Activated naive CD8-positive, alpha-beta T cell treated with anti-CD3 and anti-CD28 coated beads, Interleukin-2, amount 50 U/mL, for 24 hours (primary cell): ENCODE measurements at regions not wholly inside any gene's neighbourhood (a gene's known extent, or its start where the extent isn't known, plus 50 kb on each side); places are given as distances from the start of the nearest gene placed in this dataset.
"Not testable (repeated sequence)": the region's sequence is repeated elsewhere in the genome, so short reads cannot be mapped to it uniquely, and the experiment has no call there.

Source experiments
- ATAC-seq: fragments of 150-1000 bp; cut with Tn5 transposase; one replicate; pipeline ENCODE4 v1.10.0; 2021
- DNase-seq: peaks from one replicate; pipeline ENCODE4 v3.0.0; 2021
- H3K27ac Mint-ChIP-seq: one replicate; pipeline ENCODE4 v1.8.0; 2021; ENCODE audit warnings: mild to moderate bottlenecking, mixed read lengths
- H3K27me3 Mint-ChIP-seq: one replicate; pipeline ENCODE4 v1.8.0; 2021; ENCODE audit warnings: mixed read lengths
- H3K36me3 Mint-ChIP-seq: one replicate; pipeline ENCODE4 v1.8.0; 2021; ENCODE audit warnings: low read depth, mixed read lengths
- H3K4me1 Mint-ChIP-seq: one replicate; pipeline ENCODE4 v1.8.0; 2021; ENCODE audit warnings: mixed read lengths
- H3K4me3 Mint-ChIP-seq: one replicate; pipeline ENCODE4 v1.8.0; 2021; ENCODE audit warnings: mild to moderate bottlenecking, moderate library complexity, mixed read lengths
- H3K9me3 Mint-ChIP-seq: one replicate; pipeline ENCODE4 v1.8.0; 2021; ENCODE audit warnings: mixed read lengths

DNA sequence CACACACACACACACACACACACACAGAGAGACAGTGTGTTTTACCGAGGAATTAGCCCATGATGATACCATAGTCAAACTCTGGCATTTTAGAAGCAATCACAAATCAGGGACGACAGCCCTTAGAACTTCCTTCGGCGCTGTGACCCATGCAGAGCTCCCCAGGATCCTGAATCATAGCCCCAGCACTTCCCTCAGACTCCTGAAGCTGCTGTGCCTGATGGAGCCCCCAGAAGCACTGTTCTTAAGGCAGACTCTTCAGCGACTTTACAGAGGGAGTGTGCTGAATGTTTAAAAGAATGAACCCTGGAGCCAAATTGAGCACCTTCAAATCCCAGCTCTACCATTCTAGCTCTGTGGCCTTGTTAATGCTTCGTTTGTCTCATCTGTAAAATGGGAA lies 89.3 kb upstream of the LIPC start:
- Mint-ChIP-seq H3K4me1 (peaks cover 3% of the 10 kb centered on the region), H3K27me3 (peaks cover 1% of the 10 kb centered on the region), H3K36me3 (no peaks in the 10 kb centered on the region), H3K9me3 (no peaks in the 10 kb centered on the region), H3K4me3 (no peak overlapping the region), H3K27ac (no peak overlapping the region)
- no peak for DNase-seq
- ATAC-seq = no peak

DNA sequence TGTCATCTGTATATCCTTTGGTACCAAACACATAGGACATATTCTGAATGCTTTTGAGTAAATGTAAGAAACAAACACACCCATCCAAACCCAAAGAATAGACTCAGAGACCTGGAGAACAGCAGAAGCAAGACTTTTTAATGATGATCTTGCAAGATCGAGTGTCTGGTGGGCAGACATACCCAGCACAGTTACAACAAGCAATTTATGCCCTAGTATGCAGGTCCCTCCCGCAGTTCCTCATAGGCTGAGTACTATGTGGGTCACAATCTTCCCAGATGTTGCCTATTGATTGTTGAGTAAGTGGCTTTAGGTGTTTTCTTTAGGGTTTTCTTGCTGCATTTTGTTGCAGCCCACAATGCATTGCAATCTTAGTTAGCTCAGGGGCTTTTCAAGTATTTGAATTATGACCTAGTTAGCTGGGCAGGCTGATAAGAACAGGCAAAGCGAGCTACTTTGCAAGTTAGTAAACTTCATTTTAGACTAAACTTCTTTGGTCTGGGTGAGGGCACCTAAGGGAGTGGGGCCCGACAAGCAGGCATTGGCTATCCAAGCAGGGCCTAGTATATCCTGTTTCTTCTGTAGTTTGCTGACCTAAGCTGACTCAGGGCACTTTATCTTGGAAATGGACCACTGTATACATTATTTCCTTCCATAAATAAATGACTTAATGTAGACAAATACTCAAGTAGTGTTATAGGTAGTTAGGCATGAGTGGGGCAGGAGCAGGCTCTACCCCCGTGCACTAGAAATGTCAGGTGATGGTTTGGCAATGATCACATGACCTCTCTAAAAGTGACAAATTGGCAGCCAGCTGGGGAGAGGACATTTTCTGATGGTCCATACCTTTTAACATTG lies 87.3 kb upstream of the LIPC start:
- Mint-ChIP-seq H3K27ac (no peak overlapping the region), H3K4me3 (no peak overlapping the region), H3K4me1 (peaks cover 8% of the 10 kb centered on the region), H3K9me3 (peaks cover 4% of the 10 kb centered on the region), H3K36me3 (no peaks in the 10 kb centered on the region), H3K27me3 (peaks cover under 1% of the 10 kb centered on the region)
- DNase-seq (no peak), ATAC-seq (no peak)

- DNase-seq (no peak), ATAC-seq (no peak)
- Mint-ChIP-seq H3K27ac (no peak overlapping the region), H3K4me1 (peaks cover 5% of the 10 kb centered on the region), H3K36me3 (no peaks in the 10 kb centered on the region), H3K4me3 (no peak overlapping the region), H3K9me3 (peaks cover 4% of the 10 kb centered on the region), H3K27me3 (no peaks in the 10 kb centered on the region)
Measured at GRCh38 chr15:58346361-58346760, 85.4 kb upstream of the LIPC start.

DNA sequence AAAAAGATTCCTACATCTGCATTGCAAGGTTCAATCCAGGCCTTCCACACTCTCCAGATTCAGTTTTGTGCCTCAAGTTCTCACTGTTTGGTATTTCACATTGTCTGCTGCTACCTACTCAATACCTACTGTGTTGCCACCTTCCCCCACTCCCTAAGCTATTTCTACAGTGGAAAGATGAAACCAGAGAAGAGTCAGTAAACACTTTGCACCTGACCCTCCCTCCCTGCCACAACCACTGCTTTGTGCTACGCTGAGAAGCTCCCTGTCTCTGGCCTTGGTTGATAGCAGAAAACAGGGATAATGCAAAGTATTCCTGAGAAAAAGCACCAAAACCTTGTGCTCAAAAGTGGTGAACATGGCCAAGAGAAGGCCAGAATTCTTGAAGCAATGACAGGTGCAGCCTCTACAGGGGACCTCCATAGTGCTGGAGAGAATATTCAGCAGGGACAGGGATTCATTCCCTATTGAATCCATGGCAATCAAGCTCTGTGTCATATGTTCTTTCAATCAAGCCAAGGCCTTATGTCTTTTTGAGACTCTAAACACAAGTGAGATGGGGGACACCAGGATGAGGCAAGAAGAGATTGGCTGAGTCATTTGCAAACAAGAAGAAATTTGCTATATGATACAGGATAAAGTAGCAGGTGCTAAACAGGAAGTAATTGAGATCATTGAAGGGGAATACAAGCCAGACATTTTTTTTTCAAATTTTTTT lies 83.5 kb upstream of the LIPC start:
- Mint-ChIP-seq H3K27ac (no peak overlapping the region), H3K9me3 (peaks cover 4% of the 10 kb centered on the region), H3K36me3 (no peaks in the 10 kb centered on the region), H3K27me3 (no peaks in the 10 kb centered on the region), H3K4me3 (no peak overlapping the region), H3K4me1 (peaks cover 5% of the 10 kb centered on the region)
- no peak for DNase-seq
- no peak for ATAC-seq

GRCh38 chr15:58352026-58352929 lies 79.5 kb upstream of the LIPC start:
- peaks cover 4% of the 10 kb centered on the region for H3K9me3 Mint-ChIP-seq
- H3K27ac Mint-ChIP-seq = no peak overlapping the region
- no peaks in the 10 kb centered on the region for H3K36me3 Mint-ChIP-seq
- H3K4me1 Mint-ChIP-seq = peaks cover 31% of the 10 kb centered on the region
- no peaks in the 10 kb centered on the region for H3K27me3 Mint-ChIP-seq
- H3K4me3 Mint-ChIP-seq = no peak overlapping the region
- DNase-seq = no peak
- ATAC-seq = no peak

GRCh38 chr15:58355382-58355971 lies 76.3 kb upstream of the LIPC start:
- H3K27me3 Mint-ChIP-seq = no peaks in the 10 kb centered on the region
- no peak overlapping the region for H3K4me3 Mint-ChIP-seq
- H3K9me3 Mint-ChIP-seq = no peaks in the 10 kb centered on the region
- ATAC-seq = peak; percentile 7
- peaks cover 46% of the 10 kb centered on the region for H3K4me1 Mint-ChIP-seq
- DNase-seq = no peak
- H3K36me3 Mint-ChIP-seq = no peaks in the 10 kb centered on the region
- H3K27ac Mint-ChIP-seq = peak overlapping the region; percentile 64

GRCh38 chr15:58355973-58356372 lies 75.8 kb upstream of the LIPC start:
- peaks cover 46% of the 10 kb centered on the region for H3K4me1 Mint-ChIP-seq
- no peak for DNase-seq
- no peaks in the 10 kb centered on the region for H3K36me3 Mint-ChIP-seq
- no peak overlapping the region for H3K4me3 Mint-ChIP-seq
- no peaks in the 10 kb centered on the region for H3K9me3 Mint-ChIP-seq
- H3K27me3 Mint-ChIP-seq = no peaks in the 10 kb centered on the region
- H3K27ac Mint-ChIP-seq = peak overlapping the region; percentile 64
- no peak for ATAC-seq

DNA sequence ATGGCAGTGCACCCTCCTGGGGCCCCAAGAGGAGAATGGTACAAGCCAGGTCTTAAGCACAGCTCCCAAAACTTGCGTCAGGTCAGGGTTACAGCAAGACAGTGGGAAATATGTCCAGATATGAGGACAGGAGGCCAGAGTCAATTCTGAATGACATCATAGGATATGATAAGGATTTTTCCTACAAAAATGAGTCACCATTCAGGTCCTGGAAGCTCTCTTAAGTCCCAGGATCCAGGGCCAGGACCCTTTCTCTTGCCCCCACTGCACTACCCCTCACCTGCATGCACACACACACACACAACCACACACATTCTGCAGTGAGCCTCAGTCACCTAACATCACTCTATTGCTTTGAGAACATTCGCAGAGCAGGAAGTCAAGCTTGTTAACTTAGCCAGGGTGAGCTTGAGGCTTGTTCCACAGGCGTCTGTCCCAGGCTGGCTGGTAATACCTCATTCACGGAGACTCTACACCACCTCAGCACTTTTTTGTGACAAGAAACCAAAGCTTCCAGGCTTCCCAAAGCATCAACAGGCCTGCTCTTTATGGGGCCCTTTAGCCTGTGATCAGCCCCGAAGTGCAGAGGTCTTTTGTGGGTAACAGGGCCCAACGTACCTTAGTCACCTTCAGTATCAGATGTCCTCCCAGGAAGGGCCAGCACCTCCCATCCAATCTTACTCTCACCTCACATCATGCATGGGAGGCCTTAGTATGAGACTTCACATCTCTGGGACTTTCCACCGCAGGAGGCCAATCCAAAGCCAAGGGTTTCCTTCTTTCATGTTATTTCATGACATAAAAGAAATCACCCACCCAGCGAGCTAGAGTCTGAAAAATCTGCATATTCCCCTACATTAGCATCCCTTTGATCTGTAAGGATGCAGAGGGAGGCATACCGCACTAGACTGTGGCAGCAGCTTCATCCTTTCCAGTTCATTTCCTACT lies 74.0 kb upstream of the LIPC start:
- Mint-ChIP-seq H3K4me3 (peak overlapping the region; percentile 25), H3K4me1 (peaks cover 53% of the 10 kb centered on the region), H3K27ac (peak overlapping the region; percentile 80), H3K27me3 (no peaks in the 10 kb centered on the region), H3K36me3 (no peaks in the 10 kb centered on the region), H3K9me3 (no peaks in the 10 kb centered on the region)
- peak; percentile 89 for ATAC-seq
- peak; percentile 50 for DNase-seq

- no peaks in the 10 kb centered on the region for H3K36me3 Mint-ChIP-seq
- H3K27ac Mint-ChIP-seq = no peak overlapping the region
- no peaks in the 10 kb centered on the region for H3K27me3 Mint-ChIP-seq
- DNase-seq (no peak), ATAC-seq (no peak)
- peaks cover 53% of the 10 kb centered on the region for H3K4me1 Mint-ChIP-seq
- no peaks in the 10 kb centered on the region for H3K9me3 Mint-ChIP-seq
- no peak overlapping the region for H3K4me3 Mint-ChIP-seq
Measured at GRCh38 chr15:58360421-58361090, 71.2 kb upstream of the LIPC start.

- ATAC-seq (no peak), DNase-seq (no peak)
- Mint-ChIP-seq H3K9me3 (no peaks in the 10 kb centered on the region), H3K27me3 (no peaks in the 10 kb centered on the region), H3K4me3 (no peak overlapping the region), H3K4me1 (peaks cover 45% of the 10 kb centered on the region), H3K36me3 (no peaks in the 10 kb centered on the region), H3K27ac (no peak overlapping the region)
Measured at GRCh38 chr15:58361273-58361759, 70.5 kb upstream of the LIPC start.

GRCh38 chr15:58362262-58362922 lies 69.4 kb upstream of the LIPC start:
- Mint-ChIP-seq H3K4me1 (peaks cover 36% of the 10 kb centered on the region), H3K27ac (no peak overlapping the region), H3K4me3 (no peak overlapping the region), H3K9me3 (no peaks in the 10 kb centered on the region), H3K36me3 (no peaks in the 10 kb centered on the region), H3K27me3 (no peaks in the 10 kb centered on the region)
- ATAC-seq = no peak
- DNase-seq = no peak

- peaks cover 28% of the 10 kb centered on the region for H3K4me1 Mint-ChIP-seq
- ATAC-seq, H3K9me3 Mint-ChIP-seq, H3K27ac Mint-ChIP-seq, H3K4me3 Mint-ChIP-seq, H3K36me3 Mint-ChIP-seq, H3K27me3 Mint-ChIP-seq, DNase-seq: not testable (repeated sequence)
Measured at GRCh38 chr15:58363118-58363517, 68.7 kb upstream of the LIPC start.
